ENCODE measurements at regions not wholly inside any gene's neighbourhood (a gene's known extent, or its start where the extent isn't known, plus 50 kb on each side); places are given as distances from the start of the nearest gene placed in this dataset.

GRCh38 chr13:78376822-78377221, 226.5 kb downstream of the POU4F1 start:
- intact Hi-C loops (cut with DNase I) = no loop called here
- no peak for ATAC-seq
- no peaks in the 10 kb centered on the region for H3K9me3 ChIP-seq
- H3K4me3 ChIP-seq = no peak overlapping the region
- H3K4me1 ChIP-seq = no peaks in the 10 kb centered on the region
- no peaks in the 10 kb centered on the region for H3K36me3 ChIP-seq
- 55% methylated on average over 3 of the region's 4 CpGs for WGBS (ENCODE audit: insufficient coverage, low coverage, low lambda C conversion rate, missing lambda C conversion rate)
- no peak overlapping the region for H3K27ac ChIP-seq
- no peaks in the 10 kb centered on the region for H3K27me3 ChIP-seq
- no peak for DNase-seq
- TF ChIP-seq POLR2A (IDR thresholded peaks at IDR 0.05) = no peak
- no peak for TF ChIP-seq CTCF (IDR thresholded peaks at IDR 0.05)

- no peak for ATAC-seq
- DNase-seq = no peak
- intact Hi-C loops (cut with DNase I) = no loop called here
- Histone ChIP-seq H3K4me3 (no peak overlapping the region), H3K27ac (no peak overlapping the region), H3K9me3 (no peaks in the 10 kb centered on the region), H3K27me3 (no peaks in the 10 kb centered on the region), H3K4me1 (no peaks in the 10 kb centered on the region), H3K36me3 (no peaks in the 10 kb centered on the region)
- no peak for TF ChIP-seq POLR2A (IDR thresholded peaks at IDR 0.05)
- TF ChIP-seq CTCF (IDR thresholded peaks at IDR 0.05) = no peak
- 24% methylated on average over 2 of the region's 2 CpGs for WGBS (ENCODE audit: insufficient coverage, low coverage, low lambda C conversion rate, missing lambda C conversion rate)
Measured at GRCh38 chr13:78376033-78376432, 227.3 kb downstream of the POU4F1 start.

- no peak for DNase-seq
- intact Hi-C loops (cut with DNase I) = no loop called here
- 40% methylated on average over 3 of the region's 3 CpGs for WGBS (ENCODE audit: insufficient coverage, low coverage, low lambda C conversion rate, missing lambda C conversion rate)
Measured at GRCh38 chr13:78372581-78372980, 230.8 kb downstream of the POU4F1 start.

GRCh38 chr13:78370231-78370630, 233.1 kb downstream of the POU4F1 start:
- WGBS (ENCODE audit: insufficient coverage, low coverage, low lambda C conversion rate, missing lambda C conversion rate) = 67% methylated on average over 2 of the region's 2 CpGs
- no peaks in the 10 kb centered on the region for H3K27me3 ChIP-seq
- ATAC-seq (no peak), DNase-seq (no peak)
- no peaks in the 10 kb centered on the region for H3K36me3 ChIP-seq
- H3K4me3 ChIP-seq = no peak overlapping the region
- TF ChIP-seq POLR2A (IDR thresholded peaks at IDR 0.05) = no peak
- TF ChIP-seq CTCF (IDR thresholded peaks at IDR 0.05) = no peak
- no peaks in the 10 kb centered on the region for H3K4me1 ChIP-seq
- no peak overlapping the region for H3K27ac ChIP-seq
- intact Hi-C loops (cut with DNase I) = no loop called here
- H3K9me3 ChIP-seq = no peaks in the 10 kb centered on the region

More at GRCh38 chr13:78372581-78372980, 230.8 kb downstream of the POU4F1 start:
- no peak for ATAC-seq
- Histone ChIP-seq H3K4me1 (no peaks in the 10 kb centered on the region), H3K36me3 (no peaks in the 10 kb centered on the region), H3K27me3 (no peaks in the 10 kb centered on the region), H3K27ac (no peak overlapping the region), H3K9me3 (no peaks in the 10 kb centered on the region), H3K4me3 (no peak overlapping the region)
- TF ChIP-seq CTCF (IDR thresholded peaks at IDR 0.05) (no peak), POLR2A (IDR thresholded peaks at IDR 0.05) (no peak)

- DNase-seq (no peak), ATAC-seq (no peak)
- H3K27me3 ChIP-seq = no peaks in the 10 kb centered on the region
- H3K27ac ChIP-seq = no peak overlapping the region
- TF ChIP-seq CTCF (IDR thresholded peaks at IDR 0.05) (no peak), POLR2A (IDR thresholded peaks at IDR 0.05) (no peak)
- H3K9me3 ChIP-seq = no peaks in the 10 kb centered on the region
- H3K4me3 ChIP-seq = no peak overlapping the region
- WGBS (ENCODE audit: insufficient coverage, low coverage, low lambda C conversion rate, missing lambda C conversion rate) = 70% methylated on average over 5 of the region's 5 CpGs
- intact Hi-C loops (cut with DNase I) = no loop called here
- no peaks in the 10 kb centered on the region for H3K36me3 ChIP-seq
- no peaks in the 10 kb centered on the region for H3K4me1 ChIP-seq
Measured at GRCh38 chr13:78364711-78365110, 238.6 kb downstream of the POU4F1 start.
